ENCODE measurements at regions not wholly inside any gene's neighbourhood (a gene's known extent, or its start where the extent isn't known, plus 50 kb on each side); places are given as distances from the start of the nearest gene placed in this dataset.
"Not testable (repeated sequence)": the region's sequence is repeated elsewhere in the genome, so short reads cannot be mapped to it uniquely, and the experiment has no call there.

DNA sequence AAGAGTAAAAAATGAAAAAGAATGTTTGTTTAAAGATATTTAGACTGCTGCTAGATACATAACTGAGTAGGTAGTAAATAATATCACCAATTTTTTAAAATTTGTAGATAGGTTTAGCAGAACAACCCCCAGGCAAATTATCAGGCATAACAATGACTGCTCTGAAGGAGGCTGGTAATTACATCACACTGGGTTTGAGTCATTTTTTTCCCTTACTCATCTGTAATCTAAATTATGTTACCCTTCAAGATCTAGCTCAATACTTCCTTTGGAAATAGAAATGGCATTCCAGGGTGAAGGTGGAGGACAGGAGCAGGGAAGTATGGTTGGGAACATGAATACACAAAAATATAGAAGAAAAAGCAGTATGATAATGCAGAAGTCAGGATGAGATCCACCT, 431.6 kb upstream of the MAOA start:
- H3K36me3 Mint-ChIP-seq (ENCODE audit: insufficient read depth in 2 of 2): no peaks in the 10 kb centered on the region
- peaks cover 26% of the 10 kb centered on the region for H3K27me3 Mint-ChIP-seq (ENCODE audit: low read depth)
- no peak for DNase-seq
- no peaks in the 10 kb centered on the region for H3K4me1 Mint-ChIP-seq (ENCODE audit: low read depth)
- no peak overlapping the region for H3K4me3 Mint-ChIP-seq
- H3K9me3 Mint-ChIP-seq: no peaks in the 10 kb centered on the region
- no peak overlapping the region for H3K27ac Mint-ChIP-seq
- no peak for ATAC-seq (replicated peaks in 1 of 2)

DNA sequence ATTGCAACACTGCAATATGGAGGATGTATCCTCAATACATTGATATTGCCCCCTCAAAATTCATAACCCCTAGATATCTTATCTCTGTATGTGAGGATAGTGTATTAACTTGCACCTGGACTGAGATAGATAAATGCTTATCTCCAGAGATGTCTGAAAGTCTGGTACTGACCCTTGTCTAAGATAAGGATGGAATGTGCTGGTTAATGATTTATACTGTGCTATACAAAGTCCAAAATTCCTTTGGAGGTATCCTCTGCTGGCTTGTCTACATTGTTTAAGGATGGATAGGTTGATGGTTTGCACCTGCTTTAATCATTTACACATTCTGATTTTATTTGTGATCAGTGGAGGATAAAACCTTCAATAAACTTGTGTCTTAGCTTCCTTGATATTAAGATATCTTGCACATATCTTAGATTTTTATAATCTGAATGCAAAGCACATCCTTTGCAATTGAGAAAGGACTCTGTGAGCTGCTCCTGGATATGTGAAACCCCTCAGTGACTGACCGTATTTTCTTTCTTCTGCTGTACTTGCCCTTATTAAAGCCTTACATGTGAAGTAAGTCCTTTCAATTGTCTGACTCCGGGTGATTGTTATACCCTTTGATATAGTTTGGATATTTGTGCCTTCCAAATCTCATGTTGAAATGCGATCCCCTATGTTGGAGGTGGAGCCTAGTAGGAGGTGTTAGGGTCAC, 430.3 kb upstream of the MAOA start:
- H3K36me3 Mint-ChIP-seq (ENCODE audit: insufficient read depth in 2 of 2): no peaks in the 10 kb centered on the region
- no peaks in the 10 kb centered on the region for H3K4me1 Mint-ChIP-seq (ENCODE audit: low read depth)
- ATAC-seq (replicated peaks in 1 of 2) (no peak), DNase-seq (no peak)
- no peaks in the 10 kb centered on the region for H3K9me3 Mint-ChIP-seq
- no peak overlapping the region for H3K4me3 Mint-ChIP-seq
- H3K27ac Mint-ChIP-seq: no peak overlapping the region
- peaks cover 23% of the 10 kb centered on the region for H3K27me3 Mint-ChIP-seq (ENCODE audit: low read depth)

DNA sequence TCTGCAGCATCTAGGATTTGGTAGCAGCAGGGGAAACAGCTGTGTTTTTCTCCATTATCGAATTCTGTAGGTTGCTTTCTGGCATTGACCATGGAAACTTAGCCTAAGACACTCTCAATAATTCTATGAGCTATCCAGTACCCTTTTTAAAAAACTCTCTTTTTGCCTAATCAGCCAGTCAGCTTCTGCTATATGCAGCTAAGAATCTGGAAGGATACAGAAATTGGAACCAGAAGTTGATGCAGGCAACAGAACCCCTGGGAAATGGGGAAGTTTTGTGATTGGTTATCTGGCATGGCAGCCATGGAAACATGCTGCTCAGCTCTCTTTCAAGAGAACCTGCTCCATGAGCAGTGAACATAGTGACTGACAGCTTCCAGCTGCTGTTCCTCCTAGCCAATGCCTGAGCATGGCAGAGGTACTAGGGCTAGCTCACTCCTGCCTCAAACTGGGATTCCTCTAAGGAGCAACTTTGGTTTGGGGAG, 417.6 kb upstream of the MAOA start:
- DNase-seq (no peak), ATAC-seq (replicated peaks in 1 of 2) (no peak)
- H3K4me1 Mint-ChIP-seq (ENCODE audit: low read depth): no peaks in the 10 kb centered on the region
- H3K36me3 Mint-ChIP-seq (ENCODE audit: insufficient read depth in 2 of 2): no peaks in the 10 kb centered on the region
- H3K27me3 Mint-ChIP-seq (ENCODE audit: low read depth): no peaks in the 10 kb centered on the region
- H3K27ac Mint-ChIP-seq: no peak overlapping the region
- no peak overlapping the region for H3K4me3 Mint-ChIP-seq
- H3K9me3 Mint-ChIP-seq: peaks cover 0 to 3% of the 10 kb centered on the region in 2 donors

DNA sequence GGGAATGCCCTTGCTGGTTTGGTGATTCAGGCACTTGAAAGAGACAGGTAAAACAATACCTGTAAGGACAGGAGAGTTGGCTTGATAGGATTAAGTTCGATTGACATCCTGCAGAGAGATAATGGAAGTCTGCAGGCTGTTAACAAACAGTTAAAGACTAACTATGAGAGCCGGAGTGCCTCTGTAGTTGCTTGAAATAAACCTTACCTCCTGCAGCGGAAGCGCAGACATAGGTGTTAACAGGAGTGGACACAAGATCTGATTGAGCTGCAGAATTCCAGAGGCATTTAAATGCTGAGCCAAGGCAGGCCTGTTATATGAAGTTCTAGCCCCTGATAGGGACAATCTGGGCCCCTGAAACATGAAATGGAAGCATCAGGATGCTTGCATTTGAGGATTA, 416.7 kb upstream of the MAOA start:
- Mint-ChIP-seq H3K27me3 (ENCODE audit: low read depth) (no peaks in the 10 kb centered on the region), H3K9me3 (peaks cover 0 to 3% of the 10 kb centered on the region in 2 donors), H3K4me3 (no peak overlapping the region), H3K36me3 (ENCODE audit: insufficient read depth in 2 of 2) (no peaks in the 10 kb centered on the region), H3K4me1 (ENCODE audit: low read depth) (no peaks in the 10 kb centered on the region), H3K27ac (no peak overlapping the region)
- no peak for ATAC-seq (replicated peaks in 1 of 2)
- no peak for DNase-seq

DNA sequence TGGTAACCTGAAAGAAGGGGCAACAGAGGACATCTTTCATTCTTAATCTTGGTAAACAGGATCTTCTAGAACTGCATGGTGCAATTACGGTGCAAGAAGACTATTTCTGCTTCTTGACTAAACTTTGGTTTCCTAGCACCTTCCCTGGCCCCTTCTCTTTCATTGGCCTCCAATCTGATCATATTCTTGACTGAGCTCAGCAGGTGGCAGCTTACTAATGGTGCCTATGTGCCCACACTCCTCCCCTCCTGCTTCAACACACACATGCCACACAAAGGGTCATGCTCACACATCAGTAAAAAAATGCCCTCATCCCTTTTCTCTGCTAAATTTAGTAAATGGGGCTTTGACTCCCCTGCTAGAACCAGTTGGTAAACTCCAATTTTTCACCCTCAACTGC, 400.5 kb upstream of the MAOA start:
- no peaks in the 10 kb centered on the region for H3K4me1 Mint-ChIP-seq (ENCODE audit: low read depth)
- peaks cover 2 to 7% of the 10 kb centered on the region in 2 donors for H3K9me3 Mint-ChIP-seq
- peaks cover 4% of the 10 kb centered on the region for H3K27me3 Mint-ChIP-seq (ENCODE audit: low read depth)
- peaks cover 2 to 4% of the 10 kb centered on the region in 2 donors for H3K36me3 Mint-ChIP-seq (ENCODE audit: insufficient read depth in 2 of 2)
- H3K27ac Mint-ChIP-seq: no peak overlapping the region
- no peak overlapping the region for H3K4me3 Mint-ChIP-seq
- ATAC-seq (replicated peaks in 1 of 2): no peak
- no peak for DNase-seq

DNA sequence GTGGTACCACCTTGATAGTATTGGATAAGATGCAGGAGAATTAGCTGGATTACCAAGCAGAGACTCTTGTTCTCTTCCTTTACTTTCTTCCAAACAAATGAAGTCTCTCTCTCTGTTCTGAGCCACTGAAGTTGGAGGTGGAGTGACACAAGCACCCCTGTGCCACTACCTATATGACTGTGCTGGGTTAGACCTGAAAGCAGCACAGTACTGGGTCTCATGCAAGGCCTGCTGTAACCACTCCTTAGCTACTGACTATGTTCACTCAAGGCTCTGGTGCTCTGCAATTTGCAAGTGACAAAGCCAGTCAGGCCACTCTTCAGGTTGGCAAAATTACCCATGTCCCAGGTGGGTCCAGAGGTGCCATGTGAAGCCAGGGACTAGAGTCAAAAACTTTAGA, 389.6 kb upstream of the MAOA start:
- no peak overlapping the region for H3K4me3 Mint-ChIP-seq
- H3K27me3 Mint-ChIP-seq (ENCODE audit: low read depth): no peaks in the 10 kb centered on the region
- H3K9me3 Mint-ChIP-seq: peaks cover 4 to 6% of the 10 kb centered on the region in 2 donors
- H3K27ac Mint-ChIP-seq: no peak overlapping the region
- ATAC-seq (replicated peaks in 1 of 2): peak; percentile 53 to 64
- peaks cover 0 to 5% of the 10 kb centered on the region in 2 donors for H3K36me3 Mint-ChIP-seq (ENCODE audit: insufficient read depth in 2 of 2)
- H3K4me1 Mint-ChIP-seq (ENCODE audit: low read depth): no peaks in the 10 kb centered on the region
- no peak for DNase-seq

DNA sequence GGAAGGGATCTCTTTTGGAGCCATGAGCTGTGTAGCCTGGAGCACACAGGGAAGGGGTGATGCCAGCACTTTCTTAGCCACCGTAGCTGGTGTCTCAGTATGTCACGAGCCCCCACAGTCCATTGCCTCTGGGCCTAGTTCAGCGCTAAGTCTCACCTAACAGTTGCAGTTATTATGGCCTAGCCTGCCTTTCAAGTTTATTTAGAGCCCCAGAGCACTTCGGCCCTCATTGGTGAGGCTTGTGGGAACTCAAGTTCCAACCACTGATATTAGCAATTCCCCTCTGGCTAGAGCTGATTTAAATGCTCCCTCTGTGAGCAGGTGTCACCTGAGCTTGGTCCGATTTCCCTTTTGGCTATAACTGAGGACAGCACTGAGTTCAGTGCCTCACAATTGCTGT, 388.4 kb upstream of the MAOA start:
- peaks cover 0 to 5% of the 10 kb centered on the region in 2 donors for H3K36me3 Mint-ChIP-seq (ENCODE audit: insufficient read depth in 2 of 2)
- no peak overlapping the region for H3K4me3 Mint-ChIP-seq
- no peak for DNase-seq
- no peak for ATAC-seq (replicated peaks in 1 of 2)
- peaks cover 2 to 6% of the 10 kb centered on the region in 2 donors for H3K9me3 Mint-ChIP-seq
- no peak overlapping the region for H3K27ac Mint-ChIP-seq
- no peaks in the 10 kb centered on the region for H3K27me3 Mint-ChIP-seq (ENCODE audit: low read depth)
- no peaks in the 10 kb centered on the region for H3K4me1 Mint-ChIP-seq (ENCODE audit: low read depth)

DNA sequence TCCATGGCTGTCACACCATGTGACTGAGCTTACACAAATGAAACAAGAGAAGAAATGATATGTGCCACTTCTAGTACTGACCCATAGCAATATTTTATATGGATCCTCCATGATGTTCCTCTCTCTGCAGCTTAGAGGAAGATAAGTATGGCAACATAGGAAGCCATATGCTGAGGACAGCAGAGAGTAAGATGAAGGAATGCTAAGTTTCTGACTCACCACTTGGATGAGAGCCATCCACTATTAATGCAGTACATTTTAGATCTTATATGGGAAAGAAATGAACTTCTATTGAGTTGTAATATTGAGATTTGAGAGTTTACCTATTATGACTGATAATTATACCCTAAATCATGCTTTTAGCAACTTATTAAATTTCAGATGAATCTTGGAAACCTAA, 386.9 kb upstream of the MAOA start:
- peaks cover 2 to 12% of the 10 kb centered on the region in 2 donors for H3K9me3 Mint-ChIP-seq
- H3K27ac Mint-ChIP-seq: no peak overlapping the region
- ATAC-seq (replicated peaks in 1 of 2) (no peak), DNase-seq (no peak)
- no peaks in the 10 kb centered on the region for H3K4me1 Mint-ChIP-seq (ENCODE audit: low read depth)
- no peak overlapping the region for H3K4me3 Mint-ChIP-seq
- peaks cover 0 to 5% of the 10 kb centered on the region in 2 donors for H3K36me3 Mint-ChIP-seq (ENCODE audit: insufficient read depth in 2 of 2)
- H3K27me3 Mint-ChIP-seq (ENCODE audit: low read depth): no peaks in the 10 kb centered on the region

DNA sequence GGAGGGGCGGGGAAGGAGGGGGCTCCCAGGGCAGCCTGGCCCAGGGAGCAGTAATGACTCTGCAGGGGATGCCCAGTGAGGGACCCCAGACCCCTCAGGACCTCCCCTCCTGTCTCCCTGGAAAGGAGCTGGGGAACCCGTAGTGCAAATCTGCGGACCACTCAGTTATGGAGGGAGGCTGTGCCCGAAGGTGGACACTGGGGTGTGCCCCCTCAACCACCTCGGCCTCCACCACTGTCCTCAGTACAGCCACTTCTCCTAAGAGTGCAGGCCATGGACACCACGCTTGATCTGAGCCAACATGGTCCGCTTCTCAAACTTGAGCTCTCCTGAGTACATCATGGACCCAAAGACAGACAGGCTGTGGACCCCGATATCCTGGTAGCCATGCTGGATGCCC, 378.2 kb upstream of the MAOA start:
- Mint-ChIP-seq H3K9me3 (peaks cover 8 to 9% of the 10 kb centered on the region in 2 donors), H3K4me3 (no peak overlapping the region), H3K27ac (no peak overlapping the region), H3K4me1 (ENCODE audit: low read depth) (no peaks in the 10 kb centered on the region), H3K27me3 (ENCODE audit: low read depth) (no peaks in the 10 kb centered on the region), H3K36me3 (ENCODE audit: insufficient read depth in 2 of 2) (peaks cover 0 to 2% of the 10 kb centered on the region in 2 donors)
- ATAC-seq (replicated peaks in 1 of 2): no peak
- no peak for DNase-seq

DNA sequence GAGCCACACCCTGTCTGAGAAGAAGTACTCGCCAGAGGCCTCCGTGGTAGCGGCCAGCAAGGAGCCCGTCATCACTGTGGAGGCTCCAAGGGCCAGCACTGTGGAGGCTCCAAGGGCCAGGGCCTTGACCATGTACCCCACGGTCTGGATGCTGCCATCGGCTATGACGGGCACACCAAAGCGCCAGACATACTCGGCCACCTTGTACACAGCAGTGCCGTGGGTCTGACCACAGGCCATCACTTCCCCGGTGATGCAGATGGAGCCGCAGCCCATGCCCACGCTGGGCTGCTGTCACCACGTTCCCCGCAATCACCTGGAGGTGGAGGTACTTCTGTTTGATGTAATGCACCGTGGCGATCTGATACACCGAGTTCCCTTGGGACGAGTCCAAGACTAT, 377.7 kb upstream of the MAOA start:
- Mint-ChIP-seq H3K27me3 (ENCODE audit: low read depth) (no peaks in the 10 kb centered on the region), H3K36me3 (ENCODE audit: insufficient read depth in 2 of 2) (peaks cover 0 to 2% of the 10 kb centered on the region in 2 donors), H3K4me3 (no peak overlapping the region), H3K9me3 (peaks cover 5 to 8% of the 10 kb centered on the region in 2 donors), H3K27ac (no peak overlapping the region), H3K4me1 (ENCODE audit: low read depth) (no peaks in the 10 kb centered on the region)
- DNase-seq (no peak), ATAC-seq (replicated peaks in 1 of 2) (no peak)

DNA sequence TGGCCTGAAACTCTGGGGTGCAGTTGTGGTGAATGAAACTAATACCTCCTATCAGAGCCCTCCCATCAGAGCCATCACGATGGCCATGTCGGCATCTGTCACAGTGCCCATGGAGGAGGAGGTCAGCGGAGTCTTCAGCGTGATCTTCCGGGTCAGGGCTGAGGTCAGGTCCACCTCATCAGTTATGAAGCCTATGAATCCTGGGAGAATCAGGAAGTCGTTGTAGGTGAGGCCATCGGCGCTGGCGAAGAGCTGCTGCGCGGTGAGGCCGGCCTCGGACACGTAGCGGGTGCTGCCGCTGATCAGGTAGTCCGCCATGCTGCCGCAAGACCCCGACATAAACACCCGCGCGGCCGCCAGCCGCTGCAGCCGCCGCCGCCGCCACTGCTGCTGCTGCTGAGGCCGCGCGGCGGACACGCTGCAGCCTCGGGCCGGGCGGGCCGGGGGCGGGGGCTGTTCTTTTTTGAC, 376.7 kb upstream of the MAOA start:
- Mint-ChIP-seq H3K27me3 (ENCODE audit: low read depth) (no peaks in the 10 kb centered on the region), H3K27ac (no peak overlapping the region), H3K36me3 (ENCODE audit: insufficient read depth in 2 of 2) (peaks cover 0 to 2% of the 10 kb centered on the region in 2 donors), H3K4me3 (no peak overlapping the region), H3K9me3 (peaks cover 4 to 9% of the 10 kb centered on the region in 2 donors), H3K4me1 (ENCODE audit: low read depth) (no peaks in the 10 kb centered on the region)
- no peak for DNase-seq
- no peak for ATAC-seq (replicated peaks in 1 of 2)

DNA sequence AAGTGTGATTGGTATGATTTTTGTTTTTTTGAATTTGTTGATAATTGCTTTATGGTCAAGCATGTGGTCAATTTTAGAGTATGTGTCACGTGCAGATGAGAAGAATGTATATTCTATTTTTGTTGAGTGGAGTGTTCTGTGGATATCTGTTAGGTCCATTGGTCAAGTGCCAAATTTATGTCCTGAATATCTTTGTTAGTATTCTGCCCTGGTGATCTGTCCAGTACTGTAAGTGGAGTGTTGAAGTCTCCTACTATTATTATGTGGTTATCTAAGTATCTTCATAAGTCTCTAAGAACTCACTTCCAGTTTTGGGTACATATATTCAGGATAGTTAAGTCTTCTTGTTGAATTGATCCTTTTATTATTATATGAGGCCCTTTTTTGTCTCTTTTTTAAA, 372.9 kb upstream of the MAOA start:
- H3K9me3 Mint-ChIP-seq: peaks cover 3 to 8% of the 10 kb centered on the region in 2 donors
- no peak overlapping the region for H3K27ac Mint-ChIP-seq
- H3K4me3 Mint-ChIP-seq: no peak overlapping the region
- ATAC-seq (replicated peaks in 1 of 2) (no peak), DNase-seq (no peak)
- peaks cover 2 to 6% of the 10 kb centered on the region in 2 donors for H3K36me3 Mint-ChIP-seq (ENCODE audit: insufficient read depth in 2 of 2)
- no peaks in the 10 kb centered on the region for H3K27me3 Mint-ChIP-seq (ENCODE audit: low read depth)
- H3K4me1 Mint-ChIP-seq (ENCODE audit: low read depth): no peaks in the 10 kb centered on the region

DNA sequence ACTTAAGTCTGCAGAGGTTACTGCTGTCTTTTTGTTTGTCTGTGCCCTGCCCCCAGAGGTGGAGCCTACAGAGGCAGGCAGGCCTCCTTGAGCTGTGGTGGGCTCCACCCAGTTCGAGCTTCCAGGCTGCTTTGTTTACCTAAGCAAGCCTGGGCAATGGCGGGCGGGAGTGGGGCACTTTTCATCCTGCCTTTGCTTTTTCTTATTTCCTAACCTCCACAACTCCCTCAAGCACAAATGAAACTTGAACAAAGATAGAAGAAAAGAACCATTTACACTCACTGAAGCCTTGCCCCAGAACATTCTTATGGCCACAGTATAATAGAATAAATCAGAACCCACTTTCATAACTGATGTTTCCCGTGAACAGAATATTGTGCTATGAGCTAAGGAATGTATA, 344.5 kb upstream of the MAOA start:
- not testable (repeated sequence) for H3K36me3 Mint-ChIP-seq (ENCODE audit: insufficient read depth in 2 of 2); ATAC-seq (replicated peaks in 1 of 2); H3K27me3 Mint-ChIP-seq (ENCODE audit: low read depth); H3K9me3 Mint-ChIP-seq; DNase-seq; H3K4me3 Mint-ChIP-seq; H3K27ac Mint-ChIP-seq; H3K4me1 Mint-ChIP-seq (ENCODE audit: low read depth)

DNA sequence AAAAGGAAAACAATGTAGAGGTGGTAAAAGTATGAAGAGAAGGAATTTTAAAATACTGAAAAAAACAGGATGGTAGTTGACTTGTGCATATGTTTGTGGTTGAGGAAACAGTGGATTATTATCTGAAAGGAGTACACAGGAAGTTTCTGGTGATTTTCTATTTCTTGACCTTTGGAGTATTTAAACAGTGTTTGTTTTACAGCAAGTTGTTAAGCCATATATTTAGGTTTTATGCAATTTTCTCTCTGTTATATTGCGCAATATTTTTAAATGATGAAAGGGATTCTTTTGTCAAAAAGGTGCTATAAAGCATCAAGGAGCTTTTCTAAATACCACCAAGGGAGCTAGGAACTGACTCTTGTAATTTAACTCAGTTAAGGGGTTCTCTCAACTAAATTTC, 343.1 kb upstream of the MAOA start:
- peaks cover 0 to 4% of the 10 kb centered on the region in 2 donors for H3K9me3 Mint-ChIP-seq
- H3K4me1 Mint-ChIP-seq (ENCODE audit: low read depth): no peaks in the 10 kb centered on the region
- H3K36me3 Mint-ChIP-seq (ENCODE audit: insufficient read depth in 2 of 2): peaks cover 0 to 2% of the 10 kb centered on the region in 2 donors
- DNase-seq (no peak), ATAC-seq (replicated peaks in 1 of 2) (no peak)
- no peak overlapping the region for H3K4me3 Mint-ChIP-seq
- no peak overlapping the region for H3K27ac Mint-ChIP-seq
- peaks cover 6% of the 10 kb centered on the region for H3K27me3 Mint-ChIP-seq (ENCODE audit: low read depth)

All from activated T-cell treated with anti-CD3 and anti-CD28 coated beads, Interleukin-2, amount 50 U/mL, for 72 hours (primary cell).